RWPE2 (cell line): ENCODE measurements at regions not wholly inside any gene's neighbourhood (a gene's known extent, or its start where the extent isn't known, plus 50 kb on each side); places are given as distances from the start of the nearest gene placed in this dataset.
"Not testable (repeated sequence)": the region's sequence is repeated elsewhere in the genome, so short reads cannot be mapped to it uniquely, and the experiment has no call there.

Source experiments
- ATAC-seq: fragments of 200-7000 bp; cut with Tn5 transposase; 3 replicates; pipeline ENCODE4 v1.9.1; 2021; ENCODE audit warnings: low read depth
- DNase-seq: peaks from one replicate; pipeline ENCODE4 v3.0.0-alpha.2; 2020; ENCODE audit warnings: low spot score
- H3K27ac ChIP-seq: fragments of 450-650 bp; 2 replicates; pipeline ENCODE4 v1.5.1; 2017; ENCODE audit warnings: mild to moderate bottlenecking; ENCODE audit not compliant: poor library complexity, severe bottlenecking
- H3K27me3 ChIP-seq: fragments of 250-450 bp; sonication (Bioruptor Pico); 2 replicates; pipeline ENCODE4 v1.5.1; 2021; ENCODE audit warnings: mild to moderate bottlenecking, moderate library complexity; ENCODE audit not compliant: insufficient read depth, poor library complexity, severe bottlenecking
- H3K36me3 ChIP-seq: fragments of 250-450 bp; sonication (Bioruptor Pico); 2 replicates; pipeline ENCODE4 v1.5.1; 2020; ENCODE audit warnings: low read depth, mild to moderate bottlenecking, moderate library complexity
- H3K4me1 ChIP-seq: fragments of 250-450 bp; sonication (Bioruptor Pico); 2 replicates; pipeline ENCODE4 v1.5.1; 2021; ENCODE audit warnings: mild to moderate bottlenecking, moderate library complexity; ENCODE audit not compliant: insufficient read depth, poor library complexity, severe bottlenecking
- H3K4me3 ChIP-seq: fragments of 250-450 bp; sonication (Bioruptor Pico); 2 replicates; pipeline ENCODE4 v1.5.1; 2021; ENCODE audit warnings: mild to moderate bottlenecking, moderate library complexity; ENCODE audit not compliant: severe bottlenecking
- H3K9me3 ChIP-seq: fragments of 250-450 bp; sonication (Bioruptor Pico); 2 replicates; pipeline ENCODE4 v1.5.1; 2021; ENCODE audit warnings: mild to moderate bottlenecking, moderate library complexity; ENCODE audit not compliant: severe bottlenecking
- TF ChIP-seq, protein P1 (sequence below): fragments of 450-650 bp; IDR thresholded peaks from one replicate; pipeline ENCODE4 v1.5.1; 2017; ENCODE audit warnings: mild to moderate bottlenecking, moderate library complexity; ENCODE audit not compliant: poor library complexity, severe bottlenecking

DNA sequence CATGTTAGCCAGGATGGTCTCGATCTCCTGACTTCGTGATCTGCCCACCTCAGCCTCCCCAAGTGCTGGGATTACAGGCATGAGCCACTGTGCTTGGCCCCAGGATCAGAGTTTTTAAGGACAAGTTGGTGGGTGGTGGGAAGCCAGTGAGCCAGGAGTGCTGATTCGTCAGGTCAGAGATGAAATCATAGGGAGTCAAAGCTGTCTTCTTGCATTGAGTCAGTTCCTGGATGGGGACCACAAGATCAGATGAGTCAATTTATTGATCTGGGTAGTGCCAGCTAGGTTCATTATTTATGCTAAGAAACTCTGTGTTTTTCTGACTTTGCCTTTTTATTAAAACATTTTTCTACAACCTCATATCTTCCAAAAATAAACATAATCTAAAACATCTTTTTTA, 423.8 kb downstream of the ARL4A start:
- no peaks in the 10 kb centered on the region for H3K4me1 ChIP-seq
- TF ChIP-seq, protein P1, sequence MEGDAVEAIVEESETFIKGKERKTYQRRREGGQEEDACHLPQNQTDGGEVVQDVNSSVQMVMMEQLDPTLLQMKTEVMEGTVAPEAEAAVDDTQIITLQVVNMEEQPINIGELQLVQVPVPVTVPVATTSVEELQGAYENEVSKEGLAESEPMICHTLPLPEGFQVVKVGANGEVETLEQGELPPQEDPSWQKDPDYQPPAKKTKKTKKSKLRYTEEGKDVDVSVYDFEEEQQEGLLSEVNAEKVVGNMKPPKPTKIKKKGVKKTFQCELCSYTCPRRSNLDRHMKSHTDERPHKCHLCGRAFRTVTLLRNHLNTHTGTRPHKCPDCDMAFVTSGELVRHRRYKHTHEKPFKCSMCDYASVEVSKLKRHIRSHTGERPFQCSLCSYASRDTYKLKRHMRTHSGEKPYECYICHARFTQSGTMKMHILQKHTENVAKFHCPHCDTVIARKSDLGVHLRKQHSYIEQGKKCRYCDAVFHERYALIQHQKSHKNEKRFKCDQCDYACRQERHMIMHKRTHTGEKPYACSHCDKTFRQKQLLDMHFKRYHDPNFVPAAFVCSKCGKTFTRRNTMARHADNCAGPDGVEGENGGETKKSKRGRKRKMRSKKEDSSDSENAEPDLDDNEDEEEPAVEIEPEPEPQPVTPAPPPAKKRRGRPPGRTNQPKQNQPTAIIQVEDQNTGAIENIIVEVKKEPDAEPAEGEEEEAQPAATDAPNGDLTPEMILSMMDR, result no peak

GRCh38 chr7:13114240-13114639, 426.8 kb downstream of the ARL4A start:
- not testable (repeated sequence) for DNase-seq, H3K9me3 ChIP-seq, ATAC-seq, H3K36me3 ChIP-seq, H3K4me1 ChIP-seq, H3K4me3 ChIP-seq, H3K27me3 ChIP-seq, H3K27ac ChIP-seq

More for the DNA sequence above, 423.8 kb downstream of the ARL4A start:
- DNase-seq (no peak), ATAC-seq (no peak)
- Histone ChIP-seq H3K27me3 (no peaks in the 10 kb centered on the region), H3K36me3 (no peaks in the 10 kb centered on the region), H3K9me3 (no peaks in the 10 kb centered on the region), H3K4me3 (no peak overlapping the region), H3K27ac (no peak overlapping the region)

- H3K27ac ChIP-seq, result no peak overlapping the region
- no peak overlapping the region for H3K4me3 ChIP-seq
- no peaks in the 10 kb centered on the region for H3K9me3 ChIP-seq
- H3K4me1 ChIP-seq, result no peaks in the 10 kb centered on the region
- DNase-seq (no peak), ATAC-seq (peak; percentile 42; the same call in 2 of the 3 replicates)
- TF ChIP-seq, protein P1, result peak; percentile 11
- no peaks in the 10 kb centered on the region for H3K27me3 ChIP-seq
- H3K36me3 ChIP-seq, result no peaks in the 10 kb centered on the region
These were observed 427.8 kb downstream of the ARL4A start for GRCh38 chr7:13115157-13115772.

DNA sequence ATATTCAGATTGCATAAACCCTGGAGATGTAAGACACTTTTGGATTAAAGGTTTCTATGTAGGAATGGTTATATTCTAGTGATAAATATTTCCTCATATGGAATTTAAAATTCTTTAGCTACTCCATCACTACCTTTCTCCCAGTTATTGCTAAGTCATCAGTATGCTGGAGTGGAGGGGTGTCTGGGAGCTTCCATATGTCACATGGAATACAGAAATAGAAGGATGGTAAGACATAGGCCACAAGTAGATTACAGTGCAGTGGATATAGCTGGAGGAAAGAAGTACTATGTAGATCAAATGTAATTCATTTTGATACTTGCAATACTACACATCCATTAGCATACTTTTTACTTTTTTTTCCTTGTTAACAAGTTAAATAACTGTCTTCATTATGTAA, 428.4 kb downstream of the ARL4A start:
- TF ChIP-seq, protein P1, result no peak
- no peaks in the 10 kb centered on the region for H3K9me3 ChIP-seq
- ATAC-seq (no peak), DNase-seq (no peak)
- no peaks in the 10 kb centered on the region for H3K4me1 ChIP-seq
- H3K36me3 ChIP-seq, result no peaks in the 10 kb centered on the region
- no peak overlapping the region for H3K4me3 ChIP-seq
- H3K27me3 ChIP-seq, result no peaks in the 10 kb centered on the region
- no peak overlapping the region for H3K27ac ChIP-seq

DNA sequence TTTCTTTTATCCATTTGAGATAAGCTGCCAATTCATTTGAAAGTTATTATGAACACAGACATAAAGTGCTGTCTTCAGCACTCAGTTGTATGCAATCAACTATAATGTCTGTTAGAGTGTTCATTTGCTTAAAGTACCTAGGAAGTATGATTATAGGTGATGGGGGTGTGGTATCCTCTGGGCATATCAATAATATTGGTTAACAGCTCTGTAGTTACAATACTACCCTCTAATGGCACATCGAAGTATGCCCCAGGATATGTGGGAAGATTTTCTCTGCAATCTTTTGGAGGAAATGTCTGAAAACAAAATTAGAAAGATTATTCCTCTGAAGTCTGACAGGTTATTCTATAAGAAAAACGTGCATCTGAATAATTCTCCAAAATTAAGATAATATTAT, 429.7 kb downstream of the ARL4A start:
- Histone ChIP-seq H3K36me3 (no peaks in the 10 kb centered on the region), H3K27me3 (no peaks in the 10 kb centered on the region), H3K4me1 (no peaks in the 10 kb centered on the region), H3K4me3 (no peak overlapping the region), H3K27ac (no peak overlapping the region), H3K9me3 (no peaks in the 10 kb centered on the region)
- ATAC-seq, result 0 out of 3 replicates have a peak, but pooled peaks have one; percentile 41
- DNase-seq, result no peak
- TF ChIP-seq, protein P1, result peak; percentile 70
